ENCODE measurements at regions not wholly inside any gene's neighbourhood (a gene's known extent, or its start where the extent isn't known, plus 50 kb on each side); places are given as distances from the start of the nearest gene placed in this dataset.

GRCh38 chr6:17047889-17048288 is 54.0 kb upstream of the STMND1 start:
- intact Hi-C loops (cut with micrococcal nuclease; ENCODE audit: unreplicated experiment) = no loop called here

More at GRCh38 chr6:17047889-17048288, 54.0 kb upstream of the STMND1 start:
- in situ Hi-C loops (cut with MboI) = no loop called here
- WGBS (ENCODE audit: insufficient coverage, insufficient replicate concordance, low lambda C conversion rate, missing lambda C conversion rate) = 77% methylated on average over 5 of the region's 5 CpGs
- no peaks in the 10 kb centered on the region for H3K79me2 ChIP-seq (ENCODE audit: control insufficient read depth, insufficient read depth, low read length)
- TF ChIP-seq E4F1 (IDR thresholded peaks at IDR 0.05; ENCODE audit: borderline replicate concordance, partially characterized antibody) = no peak
- TF ChIP-seq MAX (IDR thresholded peaks at IDR 0.05; ENCODE audit: low read depth, low read length) = no peak
- no peak for TF ChIP-seq MLLT1 (IDR thresholded peaks at IDR 0.05)
- TF ChIP-seq TARDBP (IDR thresholded peaks at IDR 0.05; ENCODE audit: borderline replicate concordance) = no peak
- no peak for TF ChIP-seq ZNF592 (IDR thresholded peaks at IDR 0.05)
- no peak for TF ChIP-seq NBN (IDR thresholded peaks at IDR 0.05)
- no peak for TF ChIP-seq NR2C2 (IDR thresholded peaks at IDR 0.05; ENCODE audit: borderline replicate concordance, control insufficient read depth, insufficient read length, low read depth)
- TF ChIP-seq KDM1A (IDR thresholded peaks at IDR 0.05; ENCODE audit: borderline replicate concordance) = no peak
- TF ChIP-seq NR2F1 (conservative IDR thresholded peaks at IDR 0.05) = no peak
- no peak for TF ChIP-seq KLF5 (IDR thresholded peaks at IDR 0.05; ENCODE audit: partially characterized antibody)
- no TSS peak for BruUV-seq (replicated peaks)
- no peaks in the 10 kb centered on the region for H3K36me3 ChIP-seq (ENCODE audit: control insufficient read depth in 2 of 2, insufficient read depth in 2 of 2, low read length in 1 of 2)
- H3K4me1 ChIP-seq (ENCODE audit: control insufficient read depth, insufficient read depth, low read length) = no peaks in the 10 kb centered on the region
- H4K20me1 ChIP-seq (ENCODE audit: control insufficient read depth, insufficient read depth) = no peaks in the 10 kb centered on the region
- CTCF ChIA-PET = no interaction called here
- H3K9ac ChIP-seq (ENCODE audit: control insufficient read depth, insufficient read depth, low read length) = no peak overlapping the region
- POLR2A ChIA-PET = no interaction called here
- no peaks in the 10 kb centered on the region for H3K9me3 ChIP-seq (replicated peaks; ENCODE audit: control insufficient read depth, insufficient read depth, low read length)
- RAD21 ChIA-PET (ENCODE audit: unreplicated experiment) = no interaction called here
- ATAC-seq (no peak), FAIRE-seq (no peak), DNase-seq (ENCODE audit: low read depth, low spot score) (no peak)
- H3K27me3 ChIP-seq (replicated peaks in 1 of 2; ENCODE audit: control insufficient read depth in 2 of 2, insufficient read depth in 2 of 2, low read length in 1 of 2) = peaks cover 0 to 2% of the 10 kb centered on the region in 2 experiments; a peak in 1 of 4 replicates
- no peak overlapping the region for H3K4me3 ChIP-seq
- H3K27ac ChIP-seq (ENCODE audit: control insufficient read depth, insufficient read depth) = no peak overlapping the region
- SMC1A ChIA-PET (ENCODE audit: uncharacterized antibody, unreplicated experiment) = no interaction called here
- no peak overlapping the region for H2AFZ ChIP-seq (ENCODE audit: control insufficient read depth, low read depth, low read length)
- no peak overlapping the region for H3K4me2 ChIP-seq (ENCODE audit: control insufficient read depth, insufficient read depth)
